DMS 273 (cell line): ENCODE measurements at regions not wholly inside any gene's neighbourhood (a gene's known extent, or its start where the extent isn't known, plus 50 kb on each side); places are given as distances from the start of the nearest gene placed in this dataset.

Experiments used
- DNase-seq: peaks from one replicate; lab custom pipeline; 2025; ENCODE audit not compliant: unreplicated experiment; lab: John Stamatoyannopoulos, UW

DNA sequence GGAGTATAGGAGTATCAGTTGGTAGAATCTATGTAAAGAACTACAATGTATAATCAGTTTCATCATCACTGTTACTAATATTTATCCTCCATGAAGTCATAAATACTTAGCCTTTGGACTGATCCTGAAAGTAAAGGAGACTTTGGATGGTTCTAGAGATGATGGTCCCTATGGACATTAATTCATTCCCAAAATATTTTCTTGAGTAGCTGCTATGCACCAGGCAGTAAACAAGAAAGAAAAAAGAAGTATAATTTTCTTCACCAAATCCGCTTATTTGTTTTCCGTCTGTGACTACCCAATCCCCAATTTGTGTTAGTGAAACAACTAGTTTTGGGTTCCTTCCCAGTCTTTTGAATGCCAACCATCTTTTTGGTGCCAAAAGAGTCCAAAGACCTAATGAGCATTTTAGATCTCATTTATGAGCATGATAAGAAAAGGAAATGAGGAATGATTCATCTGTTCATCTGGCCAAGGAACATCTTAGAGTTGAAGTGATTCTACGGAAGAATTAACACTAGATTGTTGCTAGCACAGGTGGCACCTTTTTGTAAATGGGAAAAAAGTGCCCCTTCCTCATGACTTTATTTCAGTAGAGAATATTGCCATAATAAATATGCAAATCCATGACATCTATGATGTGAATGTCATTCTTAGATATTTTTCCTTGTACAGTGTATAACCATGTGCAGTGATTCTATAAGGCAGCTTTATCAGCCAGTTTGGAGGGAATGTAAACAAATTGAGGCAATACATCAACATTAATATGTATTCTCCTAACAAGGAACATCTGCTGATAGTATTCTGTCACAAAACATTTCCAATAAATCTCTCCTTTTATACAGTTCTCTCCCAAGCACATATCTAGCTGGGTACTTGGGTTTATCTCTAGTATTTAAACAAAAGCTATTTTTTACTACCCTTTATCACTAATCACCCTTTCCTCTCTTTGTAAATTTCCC lies 85.1 kb upstream of the CCDC91 start:
- no peak for DNase-seq

DNA sequence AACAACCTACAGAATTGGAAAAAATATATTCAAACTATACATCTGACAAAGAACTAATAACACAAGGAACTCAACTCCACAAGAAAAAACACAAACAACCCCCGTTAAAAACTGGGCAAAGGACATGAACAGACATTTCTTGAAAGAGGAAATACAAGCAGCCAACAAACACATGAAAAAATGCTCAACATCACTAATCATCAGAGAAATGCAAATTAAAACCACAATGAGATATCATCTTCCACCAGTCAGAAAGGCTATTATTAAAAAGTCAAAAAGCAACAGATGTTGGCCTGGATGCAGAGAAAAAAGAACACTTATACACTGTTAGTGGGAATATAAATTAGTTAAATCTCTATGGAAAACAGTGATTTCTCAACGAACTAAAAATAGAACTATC lies 82.6 kb upstream of the CCDC91 start:
- peak; percentile 9 for DNase-seq

DNA sequence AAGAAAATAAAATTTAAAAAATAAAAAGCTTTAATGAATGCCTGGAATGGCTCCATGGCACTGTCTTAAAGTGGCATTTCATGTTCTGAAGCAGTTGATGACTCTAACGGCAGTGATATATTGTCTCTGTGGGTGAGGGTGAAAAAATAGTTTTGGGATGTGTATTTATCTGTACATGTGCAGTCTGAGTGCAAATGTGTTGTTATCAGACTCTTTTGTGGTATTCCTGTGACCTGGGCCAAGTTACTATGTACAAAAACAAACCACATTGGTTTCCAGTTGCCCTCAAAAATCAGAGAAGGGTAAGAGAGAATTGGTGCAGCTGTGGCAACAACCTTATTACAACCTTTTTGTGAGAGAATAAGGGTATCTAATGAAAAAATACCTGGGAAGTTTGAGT lies 81.7 kb upstream of the CCDC91 start:
- no peak for DNase-seq

DNA sequence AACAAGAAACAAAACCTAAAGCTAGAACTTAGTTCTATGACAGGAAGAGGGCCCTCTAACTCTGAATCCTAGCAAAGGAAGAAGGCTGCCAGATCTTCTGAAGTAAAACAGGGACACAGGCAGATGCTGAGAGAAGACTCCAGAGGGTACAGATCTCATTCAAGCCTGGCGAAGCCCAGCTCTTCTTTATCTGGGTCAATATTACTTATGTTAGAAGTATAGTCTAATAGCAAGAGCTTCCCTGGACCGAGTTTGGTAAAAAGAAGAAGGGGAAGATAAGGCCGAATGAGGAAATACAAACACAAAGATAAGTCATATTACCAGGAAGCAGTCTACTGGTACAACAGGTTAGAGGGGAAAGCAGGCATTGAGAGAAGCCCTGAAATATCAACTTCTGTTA lies 79.9 kb upstream of the CCDC91 start:
- DNase-seq, result no peak

DNA sequence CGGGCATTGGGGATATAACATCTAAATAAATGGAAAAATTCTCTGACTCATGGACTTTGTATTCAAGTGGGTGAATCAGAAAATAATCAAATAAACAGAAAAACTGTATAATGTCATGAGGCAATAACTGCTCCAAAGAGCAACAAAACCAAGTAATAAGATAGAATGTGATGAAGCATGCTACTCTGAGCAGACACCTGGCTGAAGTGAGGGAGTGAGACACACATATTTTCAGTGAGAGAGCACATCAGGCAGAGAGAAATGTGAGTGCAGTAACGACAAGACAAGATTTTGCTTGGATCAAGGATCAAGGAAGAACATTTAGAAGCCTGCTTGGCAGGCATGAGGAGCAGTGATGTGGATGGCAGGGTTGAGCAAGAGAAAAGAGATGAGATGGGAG lies 75.8 kb upstream of the CCDC91 start:
- DNase-seq, result no peak

DNA sequence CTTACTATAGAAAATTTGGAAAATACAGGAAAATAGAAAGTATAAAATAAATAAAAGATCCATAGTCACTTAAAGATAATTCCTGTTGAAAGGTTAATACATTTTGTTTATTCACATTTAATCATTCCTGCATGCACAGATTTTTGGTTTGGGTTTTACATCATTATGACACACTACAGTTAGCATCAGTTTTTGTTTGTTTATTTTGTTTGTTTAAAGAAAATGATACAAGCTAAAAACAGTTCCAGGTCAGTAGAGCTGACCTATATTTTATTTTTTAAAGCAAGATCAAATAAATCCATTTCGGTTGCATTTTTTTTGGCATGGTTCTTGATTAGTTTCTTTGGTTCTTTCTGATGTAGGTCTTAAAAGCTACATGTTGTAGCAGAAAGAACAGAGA lies 68.8 kb upstream of the CCDC91 start:
- DNase-seq, result no peak

DNA sequence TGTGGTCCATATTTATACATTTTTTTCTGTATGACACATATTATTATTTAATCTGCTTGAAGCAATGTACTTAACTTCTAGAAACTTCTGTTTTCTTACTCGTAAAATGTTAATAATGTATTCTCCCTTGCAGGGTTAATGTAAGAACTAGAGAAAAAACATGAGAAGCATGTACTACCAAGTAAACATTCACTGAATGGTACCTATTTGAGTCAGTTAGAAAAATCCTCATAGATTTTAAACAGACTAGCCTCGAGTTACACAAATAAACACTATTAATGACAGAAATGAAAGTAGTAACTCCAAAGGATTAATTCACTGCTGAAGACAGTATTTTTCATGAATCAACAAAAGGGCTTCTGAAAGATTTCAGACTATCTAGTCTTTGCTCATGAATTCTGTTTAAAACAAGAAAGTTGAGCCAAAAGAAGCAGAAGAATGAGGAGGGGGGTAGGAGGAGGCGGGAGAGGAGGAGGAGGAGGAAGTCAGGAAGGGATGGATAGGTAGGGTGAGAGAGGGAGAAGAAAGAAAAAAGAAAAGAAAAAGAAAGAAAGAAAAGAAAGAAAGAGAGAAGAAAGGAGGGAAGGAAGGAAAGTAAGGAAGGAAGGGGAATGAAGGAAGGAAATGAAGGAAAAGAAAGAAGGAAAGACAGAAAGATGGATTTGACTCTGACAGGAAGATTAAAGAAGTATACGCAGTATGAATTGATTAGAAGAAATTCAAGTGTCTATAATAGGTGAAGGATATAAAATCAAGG lies 68.2 kb upstream of the CCDC91 start:
- no peak for DNase-seq

DNA sequence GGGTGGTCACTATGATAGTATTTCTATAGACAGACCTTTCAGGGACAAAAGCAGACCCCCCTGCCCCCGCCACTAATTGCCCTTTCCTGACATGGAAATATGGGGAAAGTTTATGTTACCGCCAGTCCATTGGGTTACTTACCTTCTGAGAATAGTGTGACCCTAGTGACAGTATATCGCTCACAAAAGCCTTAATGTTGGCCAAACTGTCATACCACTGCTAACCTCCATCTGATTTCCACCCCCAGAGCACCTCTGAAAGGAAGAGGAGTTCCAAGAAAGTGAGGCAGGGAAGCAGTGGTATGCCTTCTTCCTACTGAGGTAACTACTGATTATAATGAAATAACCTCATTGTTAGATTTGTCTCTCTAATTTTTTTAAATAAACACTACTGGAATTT lies 67.5 kb upstream of the CCDC91 start:
- DNase-seq, result no peak

DNA sequence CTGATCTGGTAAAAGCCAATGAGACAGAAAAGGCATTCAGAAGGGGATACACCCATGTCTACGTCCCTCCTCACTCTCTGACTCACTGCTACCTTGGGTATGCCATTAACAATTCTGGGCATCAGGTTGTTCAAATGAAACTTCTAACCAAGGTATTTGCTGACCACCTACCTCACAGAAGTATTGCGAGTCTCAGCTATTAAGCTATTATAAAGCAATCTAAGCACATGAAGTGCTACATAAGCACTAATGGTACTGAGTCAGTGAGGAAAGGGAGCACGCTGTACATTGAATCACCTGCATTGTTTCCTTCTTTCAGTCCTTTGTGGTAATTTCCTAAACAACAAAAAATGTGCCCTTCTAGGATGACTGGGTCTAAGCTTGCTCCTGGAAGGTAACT lies 62.8 kb upstream of the CCDC91 start:
- no peak for DNase-seq

DNA sequence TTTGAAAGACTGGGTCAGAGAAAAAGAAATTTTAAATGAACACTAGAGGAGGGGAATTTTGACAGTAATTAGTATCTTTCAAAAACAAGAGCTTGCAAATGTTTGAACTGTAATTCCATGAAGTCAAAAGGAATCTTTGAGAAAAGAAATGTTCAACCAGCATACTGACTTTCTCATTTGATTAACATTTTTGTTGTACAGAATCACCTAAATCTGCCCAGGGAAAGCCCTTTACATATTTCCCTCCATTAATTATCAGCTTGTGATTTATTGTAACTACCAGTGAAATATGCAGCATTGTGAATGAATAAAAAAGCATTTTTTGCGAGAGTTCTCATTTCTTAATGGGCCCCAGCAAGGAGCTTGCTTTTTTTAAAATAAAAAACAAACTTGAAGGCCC lies 61.2 kb upstream of the CCDC91 start:
- no peak for DNase-seq

DNA sequence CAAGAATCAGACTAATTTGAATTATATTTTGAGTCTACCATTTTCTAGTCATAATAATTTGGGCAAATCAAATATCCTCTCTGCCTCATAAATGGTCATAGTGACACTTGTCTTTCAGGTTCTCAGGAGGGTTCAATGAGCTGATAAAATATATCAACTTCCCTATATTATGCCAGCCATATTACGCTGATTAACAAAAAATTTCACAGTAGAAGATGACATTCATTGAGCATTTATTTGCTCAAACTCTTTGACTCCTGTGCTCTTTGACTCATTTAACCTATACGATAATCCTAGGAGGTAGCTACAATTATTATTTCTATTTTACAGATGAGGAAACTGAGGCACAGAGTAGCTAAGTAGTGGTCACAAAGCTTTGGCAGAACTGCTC lies 60.0 kb upstream of the CCDC91 start:
- no peak for DNase-seq

DNA sequence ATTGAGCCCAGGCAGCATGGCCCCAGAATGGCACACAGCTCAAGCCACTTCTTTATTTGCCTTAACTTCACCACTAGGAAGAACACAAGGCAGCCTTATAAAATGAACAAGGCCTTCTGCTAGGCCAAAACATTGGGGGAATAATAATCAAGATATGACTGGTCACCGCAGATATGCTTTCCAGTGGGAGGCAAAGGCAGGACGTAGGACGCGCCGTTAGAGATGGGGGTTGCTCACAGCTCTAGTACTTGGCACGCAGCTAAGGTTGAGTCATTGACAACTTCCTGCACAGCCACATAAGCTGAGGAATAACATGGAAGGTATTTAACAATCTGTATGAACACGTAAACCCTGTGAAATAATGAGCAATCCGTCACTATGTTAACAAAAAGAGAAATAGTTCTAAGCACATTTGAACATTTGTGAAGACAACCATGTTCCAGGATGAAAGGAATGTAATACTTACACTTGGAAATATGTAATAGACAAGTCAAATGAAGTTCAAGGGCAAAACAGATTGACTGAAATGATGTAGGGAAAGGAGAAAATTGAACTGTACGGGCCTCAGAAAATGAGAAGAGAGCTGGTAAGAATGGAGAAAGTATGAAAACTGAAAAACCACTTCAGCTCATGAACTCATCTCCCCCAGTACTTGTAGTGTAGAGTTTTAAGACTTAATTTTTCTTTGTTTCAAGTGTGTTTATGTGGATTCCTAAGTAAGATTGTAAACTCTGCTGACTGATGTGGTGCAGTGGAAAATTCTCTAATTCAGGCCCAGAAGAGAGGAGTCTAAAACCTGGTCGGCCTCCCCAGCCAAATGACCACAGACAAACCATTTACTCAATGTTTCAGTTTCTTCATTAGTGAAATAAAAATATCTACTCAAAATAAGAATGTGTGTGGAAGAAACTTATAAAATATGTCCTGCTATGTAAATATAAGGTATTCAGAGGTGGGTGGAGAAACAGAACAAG lies 59.3 kb upstream of the CCDC91 start:
- DNase-seq, result no peak

DNA sequence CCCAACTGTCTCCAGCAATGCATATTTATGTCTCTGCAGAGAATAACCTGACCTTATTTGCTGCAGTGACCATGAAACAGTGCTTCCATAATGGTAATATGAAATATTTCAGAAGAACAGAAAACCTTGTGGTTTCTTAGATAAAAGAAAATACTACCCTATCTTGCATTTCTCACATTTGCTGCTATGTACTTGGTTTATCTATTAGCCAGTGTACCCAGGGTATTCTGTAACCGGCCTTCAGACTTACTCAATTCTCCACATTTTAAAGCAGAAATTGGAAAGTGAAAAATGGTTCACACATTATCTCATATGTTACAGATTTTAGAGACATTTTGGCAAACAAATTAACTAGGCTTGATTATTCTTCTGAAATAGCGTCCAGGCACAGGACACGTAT lies 57.9 kb upstream of the CCDC91 start:
- DNase-seq, result no peak

DNA sequence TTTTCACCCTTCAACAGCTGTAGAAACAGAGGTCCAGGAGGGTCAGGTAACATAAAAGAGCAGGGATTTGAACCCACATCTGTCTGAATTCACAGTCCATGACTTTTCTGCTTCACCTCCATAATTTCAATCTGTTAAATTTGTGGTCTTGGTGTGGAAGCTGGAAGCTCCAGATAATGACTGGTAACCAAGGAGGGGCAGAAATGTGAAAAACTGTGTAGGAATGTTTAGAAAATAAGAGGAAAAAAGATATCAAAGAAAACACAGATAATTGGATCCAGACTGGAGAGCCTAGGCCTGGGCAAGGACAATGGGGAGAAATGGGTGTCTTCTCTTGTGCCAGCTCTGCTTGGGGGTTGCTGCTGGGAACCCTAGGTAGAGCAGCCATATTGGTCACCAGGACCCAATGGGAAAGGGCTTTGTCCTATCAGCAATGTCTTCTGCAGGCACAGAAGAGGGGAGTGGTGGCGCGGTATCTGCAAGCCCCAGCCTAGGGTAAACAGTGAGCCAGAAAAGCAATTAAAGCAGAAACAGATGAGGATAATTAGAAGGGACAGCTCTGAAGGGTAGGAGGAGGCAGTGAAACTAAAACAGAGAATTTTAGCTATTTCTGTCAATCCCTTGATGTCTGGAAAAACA lies 54.3 kb upstream of the CCDC91 start:
- DNase-seq, result no peak

DNA sequence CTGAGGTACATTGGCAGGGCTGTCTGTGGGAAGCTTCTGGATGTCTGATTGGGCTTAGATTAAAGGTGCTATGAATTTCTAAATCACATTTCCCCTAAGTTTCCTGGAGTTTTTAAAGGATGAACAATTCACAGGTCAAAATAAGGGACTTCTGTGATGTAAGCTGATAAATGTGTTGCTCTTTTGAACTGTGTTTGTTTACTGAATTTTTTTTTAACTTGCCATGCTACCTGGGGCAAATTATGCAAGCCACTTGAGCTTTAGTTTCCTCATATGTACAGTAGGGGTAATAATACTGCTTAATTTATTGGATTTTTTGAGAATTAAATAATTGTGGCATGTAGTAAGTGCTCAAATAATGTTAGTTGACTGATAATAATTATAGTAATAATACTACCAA lies 52.8 kb upstream of the CCDC91 start:
- DNase-seq, result no peak

DNA sequence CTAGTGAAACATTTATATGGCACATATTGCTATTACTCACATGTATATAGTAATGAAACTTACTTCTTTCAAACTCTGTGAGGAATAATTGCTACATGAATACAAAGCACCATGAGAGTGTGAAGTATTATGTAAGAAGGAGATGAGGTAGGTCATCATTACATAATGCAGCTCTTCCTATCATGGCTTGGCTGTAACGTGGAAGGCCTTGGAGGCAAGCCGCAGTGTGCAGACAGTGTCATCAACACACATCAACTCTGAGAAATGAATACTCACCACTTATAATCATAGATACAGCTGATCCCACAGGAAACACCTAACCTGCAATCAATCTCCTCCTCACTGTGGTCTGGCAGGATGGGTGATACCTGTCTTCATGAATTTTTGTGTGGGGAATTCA lies 49.9 kb upstream of the CCDC91 start:
- no peak for DNase-seq
